ENCODE measurements at regions not wholly inside any gene's neighbourhood (a gene's known extent, or its start where the extent isn't known, plus 50 kb on each side); places are given as distances from the start of the nearest gene placed in this dataset.

GRCh38 chr21:28832715-28833061, 160.0 kb downstream of the LTN1 start:
- TF ChIP-seq, protein P1, sequence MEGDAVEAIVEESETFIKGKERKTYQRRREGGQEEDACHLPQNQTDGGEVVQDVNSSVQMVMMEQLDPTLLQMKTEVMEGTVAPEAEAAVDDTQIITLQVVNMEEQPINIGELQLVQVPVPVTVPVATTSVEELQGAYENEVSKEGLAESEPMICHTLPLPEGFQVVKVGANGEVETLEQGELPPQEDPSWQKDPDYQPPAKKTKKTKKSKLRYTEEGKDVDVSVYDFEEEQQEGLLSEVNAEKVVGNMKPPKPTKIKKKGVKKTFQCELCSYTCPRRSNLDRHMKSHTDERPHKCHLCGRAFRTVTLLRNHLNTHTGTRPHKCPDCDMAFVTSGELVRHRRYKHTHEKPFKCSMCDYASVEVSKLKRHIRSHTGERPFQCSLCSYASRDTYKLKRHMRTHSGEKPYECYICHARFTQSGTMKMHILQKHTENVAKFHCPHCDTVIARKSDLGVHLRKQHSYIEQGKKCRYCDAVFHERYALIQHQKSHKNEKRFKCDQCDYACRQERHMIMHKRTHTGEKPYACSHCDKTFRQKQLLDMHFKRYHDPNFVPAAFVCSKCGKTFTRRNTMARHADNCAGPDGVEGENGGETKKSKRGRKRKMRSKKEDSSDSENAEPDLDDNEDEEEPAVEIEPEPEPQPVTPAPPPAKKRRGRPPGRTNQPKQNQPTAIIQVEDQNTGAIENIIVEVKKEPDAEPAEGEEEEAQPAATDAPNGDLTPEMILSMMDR (IDR thresholded peaks at IDR 0.05): no peak
- TF ChIP-seq POLR2A (IDR thresholded peaks at IDR 0.05): no peak
